ENCODE measurements at regions not wholly inside any gene's neighbourhood (a gene's known extent, or its start where the extent isn't known, plus 50 kb on each side); places are given as distances from the start of the nearest gene placed in this dataset.

DNA sequence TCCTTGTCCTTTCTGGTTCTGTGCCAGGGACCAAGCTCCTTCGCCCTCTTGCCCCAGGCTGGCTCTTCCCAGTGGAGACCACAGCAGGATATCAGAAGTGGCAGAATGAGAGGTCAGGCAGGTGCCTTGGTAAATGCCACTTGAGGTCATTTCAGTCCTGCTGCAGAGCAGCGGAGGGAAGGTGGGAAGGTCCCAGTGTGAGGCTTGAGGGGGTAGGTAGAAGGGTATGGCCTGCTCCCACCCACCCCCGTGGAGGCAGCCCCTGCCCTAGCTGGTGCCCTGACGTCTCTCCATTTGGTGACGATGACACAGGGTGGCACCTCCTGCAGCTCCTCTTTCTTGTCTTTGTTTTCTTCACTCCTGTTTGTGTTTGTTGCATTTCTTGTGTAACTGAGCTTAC, 538.8 kb downstream of the TCERG1L start:
- TF ChIP-seq, protein P1, sequence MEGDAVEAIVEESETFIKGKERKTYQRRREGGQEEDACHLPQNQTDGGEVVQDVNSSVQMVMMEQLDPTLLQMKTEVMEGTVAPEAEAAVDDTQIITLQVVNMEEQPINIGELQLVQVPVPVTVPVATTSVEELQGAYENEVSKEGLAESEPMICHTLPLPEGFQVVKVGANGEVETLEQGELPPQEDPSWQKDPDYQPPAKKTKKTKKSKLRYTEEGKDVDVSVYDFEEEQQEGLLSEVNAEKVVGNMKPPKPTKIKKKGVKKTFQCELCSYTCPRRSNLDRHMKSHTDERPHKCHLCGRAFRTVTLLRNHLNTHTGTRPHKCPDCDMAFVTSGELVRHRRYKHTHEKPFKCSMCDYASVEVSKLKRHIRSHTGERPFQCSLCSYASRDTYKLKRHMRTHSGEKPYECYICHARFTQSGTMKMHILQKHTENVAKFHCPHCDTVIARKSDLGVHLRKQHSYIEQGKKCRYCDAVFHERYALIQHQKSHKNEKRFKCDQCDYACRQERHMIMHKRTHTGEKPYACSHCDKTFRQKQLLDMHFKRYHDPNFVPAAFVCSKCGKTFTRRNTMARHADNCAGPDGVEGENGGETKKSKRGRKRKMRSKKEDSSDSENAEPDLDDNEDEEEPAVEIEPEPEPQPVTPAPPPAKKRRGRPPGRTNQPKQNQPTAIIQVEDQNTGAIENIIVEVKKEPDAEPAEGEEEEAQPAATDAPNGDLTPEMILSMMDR (optimal IDR thresholded peaks at IDR 0.05 in 1 of 3, IDR thresholded peaks at IDR 0.05 in 1 of 3, conservative IDR thresholded peaks at IDR 0.05 in 1 of 3; ENCODE audit: extremely low read depth in 1 of 3, insufficient read depth in 2 of 3, low read length in 3 of 3), result no peak
- TF ChIP-seq EZH2 (IDR thresholded peaks at IDR 0.05; ENCODE audit: low read length), result no peak
